ENCODE measurements at regions not wholly inside any gene's neighbourhood (a gene's known extent, or its start where the extent isn't known, plus 50 kb on each side); places are given as distances from the start of the nearest gene placed in this dataset.
"Not testable (repeated sequence)": the region's sequence is repeated elsewhere in the genome, so short reads cannot be mapped to it uniquely, and the experiment has no call there.

DNA sequence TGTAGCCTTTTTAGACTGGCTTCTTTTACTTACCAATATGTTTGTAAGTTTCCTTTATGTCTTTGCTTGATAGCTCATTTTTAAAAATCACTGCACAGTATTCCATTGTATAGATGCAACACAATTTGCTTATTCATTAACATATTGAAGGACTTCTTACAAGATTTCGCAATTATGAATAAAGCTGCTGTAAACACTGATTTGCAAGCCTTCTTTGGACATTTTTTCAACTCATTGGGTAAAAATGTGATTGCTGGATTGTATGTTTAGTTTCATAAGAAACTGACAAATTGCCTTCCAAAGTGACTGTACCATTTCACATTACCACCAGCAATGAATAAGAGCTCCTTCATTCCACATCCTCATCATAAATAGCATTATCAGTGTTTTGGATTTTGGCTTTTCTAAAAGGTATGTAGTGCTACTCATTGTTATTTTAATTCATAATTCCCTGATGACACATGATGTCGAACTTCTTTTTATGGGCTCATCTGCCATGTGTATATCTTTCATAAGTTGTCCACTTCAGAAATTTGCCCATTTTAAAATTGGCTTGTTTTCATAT lies 80.7 kb downstream of the TFAP2B start:
- DNase-seq: peak; percentile 3

DNA sequence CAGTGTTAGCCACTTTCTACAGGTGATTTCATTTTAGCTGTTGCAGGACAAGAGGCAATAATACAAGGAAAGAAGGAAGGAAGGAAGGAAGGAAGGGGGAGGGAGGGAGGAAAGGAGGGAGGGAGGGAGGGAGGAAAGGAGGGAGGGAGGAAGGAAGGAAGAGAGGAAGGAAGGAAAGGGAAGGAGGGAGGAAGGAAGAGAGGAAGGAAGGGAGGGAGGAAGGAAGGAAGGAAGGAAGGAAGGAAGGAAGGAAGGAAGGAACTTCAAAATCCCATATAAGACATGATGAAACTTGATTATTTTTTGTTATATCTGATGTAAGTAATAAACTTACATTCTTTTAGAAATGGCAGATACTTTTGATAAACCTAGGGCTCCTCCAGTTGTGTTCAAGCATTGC lies 83.6 kb downstream of the TFAP2B start:
- no peak for DNase-seq

DNA sequence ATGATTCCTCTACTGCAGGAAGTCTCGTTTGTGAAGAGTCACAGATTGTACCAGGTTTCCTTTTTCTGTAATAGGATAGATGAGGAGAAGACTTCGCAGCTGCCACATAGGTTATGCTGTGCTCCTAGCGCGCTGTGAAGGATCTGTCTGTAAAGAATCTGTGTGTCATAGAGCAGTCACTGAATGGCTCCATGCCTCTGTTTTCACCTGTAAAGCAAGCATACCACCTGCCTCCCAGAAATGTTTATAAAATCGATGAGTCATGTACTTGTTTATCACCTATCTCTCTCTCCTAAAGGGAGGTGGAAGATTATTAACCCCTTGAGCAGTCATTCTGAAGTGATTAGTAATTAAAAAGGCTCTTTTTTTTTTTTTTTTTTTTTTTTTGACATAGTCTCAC lies 86.6 kb downstream of the TFAP2B start:
- no peak for DNase-seq

DNA sequence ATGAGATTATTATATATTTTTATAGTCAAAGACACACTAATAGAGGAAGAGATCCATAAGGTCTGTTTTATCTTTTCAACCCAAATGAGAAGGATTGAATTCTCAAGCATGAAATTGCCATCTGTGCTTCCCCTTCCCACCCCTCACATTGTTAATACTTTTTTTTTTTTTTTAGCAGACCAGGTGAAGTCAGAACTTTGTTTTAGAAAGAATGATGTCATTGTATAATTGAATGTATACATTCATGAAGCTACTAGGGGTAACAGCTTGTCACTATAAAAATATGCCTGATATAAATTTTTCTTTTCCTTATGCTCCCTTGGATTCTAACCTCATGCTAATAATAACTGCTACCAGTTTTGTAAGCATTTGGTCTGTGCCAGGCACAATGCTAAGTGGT lies 88.9 kb downstream of the TFAP2B start:
- DNase-seq: no peak

DNA sequence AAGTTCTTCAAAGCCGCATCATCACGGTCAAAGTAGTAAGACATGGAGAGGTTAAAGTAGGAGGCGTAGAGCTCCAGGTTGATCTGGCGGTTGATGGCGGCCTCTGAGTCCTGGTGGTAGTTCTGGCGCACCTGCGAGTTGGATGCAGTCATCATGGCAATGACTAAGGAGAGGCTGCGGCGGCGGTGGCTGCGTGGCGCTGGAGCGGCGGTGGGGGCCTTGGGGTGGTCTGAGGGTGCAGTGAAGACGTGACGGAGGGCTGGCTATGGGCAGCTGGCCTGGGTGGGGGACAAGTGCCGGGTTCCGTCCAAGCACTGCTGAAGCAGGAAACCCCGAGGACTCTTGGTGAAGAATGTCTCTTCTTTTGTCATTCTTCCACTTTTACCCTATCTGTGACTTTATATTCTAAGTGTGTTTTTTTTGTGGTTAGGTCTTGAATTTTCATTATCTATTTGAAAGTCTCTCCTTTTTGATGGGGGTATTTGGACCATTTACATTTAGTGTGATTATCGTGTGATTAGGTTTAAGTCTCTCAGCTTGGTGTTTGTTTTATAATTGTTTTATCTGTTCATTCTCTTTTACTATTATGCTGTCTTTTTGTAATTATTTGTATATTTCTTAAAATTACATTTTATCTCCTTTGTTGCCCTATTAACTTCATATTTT lies 94.6 kb downstream of the TFAP2B start:
- DNase-seq: no peak

DNA sequence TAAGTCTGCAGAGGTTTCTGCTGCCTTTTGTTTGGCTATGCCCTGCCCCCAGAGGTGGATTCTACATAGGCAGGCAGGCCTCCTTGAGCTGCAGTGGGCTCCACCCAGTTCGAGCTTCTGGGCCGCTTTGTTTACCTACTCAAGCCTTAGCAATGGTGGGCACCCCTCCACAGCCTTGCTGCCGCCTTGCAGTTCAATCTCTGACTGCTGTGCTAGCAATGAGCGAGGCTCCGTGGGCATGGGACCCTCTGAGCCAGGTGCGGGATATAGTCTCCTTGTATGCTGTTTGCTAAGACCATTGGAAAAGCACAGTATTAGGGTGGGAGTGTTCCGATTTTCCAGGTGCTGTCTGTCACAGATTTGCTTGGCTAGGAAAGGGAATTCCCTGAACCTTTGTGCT lies 102.7 kb downstream of the TFAP2B start:
- DNase-seq: not testable (repeated sequence)

DNA sequence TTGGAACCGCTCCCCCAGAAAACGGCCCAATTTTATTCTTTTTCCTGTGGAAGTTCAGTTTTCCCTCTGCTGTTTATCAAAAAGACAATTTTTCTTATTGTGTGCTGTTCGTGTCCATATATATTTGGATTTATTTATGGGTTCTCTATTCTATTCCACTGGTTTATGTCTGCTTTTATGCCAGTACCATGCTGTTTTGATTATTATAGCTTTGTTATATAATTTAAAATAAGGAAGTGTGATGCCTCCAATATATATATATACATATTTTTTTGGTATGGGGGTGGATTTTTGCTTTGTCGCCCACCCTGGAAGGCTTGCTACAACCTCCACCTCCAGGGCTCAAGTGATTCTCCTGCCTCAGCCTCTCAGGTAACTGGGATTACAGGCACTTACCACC lies 103.3 kb downstream of the TFAP2B start:
- no peak for DNase-seq

DNA sequence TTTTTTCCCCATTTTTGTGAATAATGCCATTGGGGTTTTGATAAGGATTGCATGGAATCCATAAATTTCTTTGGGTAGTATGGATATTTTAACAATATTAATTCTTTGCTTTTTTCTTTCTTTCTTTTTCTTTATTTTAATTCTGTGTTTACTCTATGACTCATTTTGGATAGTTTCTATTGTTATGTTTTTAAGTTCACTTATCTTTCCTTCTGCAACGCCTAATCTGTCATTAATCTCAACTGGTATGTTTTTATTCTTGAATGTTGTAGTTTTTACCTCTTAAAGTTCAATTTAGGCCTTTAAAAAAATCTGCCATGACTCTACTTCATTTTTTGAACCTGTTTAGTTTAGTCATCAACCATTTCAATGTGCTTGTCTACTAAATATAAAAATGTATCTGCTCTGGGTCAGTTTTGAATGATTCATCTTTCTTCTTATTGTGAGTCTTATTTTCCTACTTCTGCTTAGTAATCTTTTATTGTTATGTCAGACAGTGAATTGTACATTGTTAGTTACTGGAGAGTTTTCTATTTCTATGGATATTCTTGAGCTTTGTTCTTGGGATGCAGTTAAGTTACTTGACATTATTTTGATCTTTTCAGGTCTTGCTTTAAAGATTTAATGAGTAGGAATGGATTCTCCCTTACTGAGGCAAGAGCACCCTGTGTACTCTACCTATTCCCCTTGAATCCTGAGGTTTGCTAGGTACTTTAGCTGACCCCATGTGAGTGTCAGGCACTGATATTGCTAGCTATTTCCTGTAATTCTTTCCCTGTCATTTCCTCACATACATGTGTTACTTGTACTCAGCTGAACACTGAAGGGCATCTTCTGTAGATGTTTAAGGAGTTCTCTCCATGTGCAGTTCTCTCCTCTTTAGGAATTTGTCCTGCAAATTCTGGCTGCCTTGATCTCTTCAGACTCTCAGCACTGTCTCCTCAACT lies 104.2 kb downstream of the TFAP2B start:
- no peak for DNase-seq

DNA sequence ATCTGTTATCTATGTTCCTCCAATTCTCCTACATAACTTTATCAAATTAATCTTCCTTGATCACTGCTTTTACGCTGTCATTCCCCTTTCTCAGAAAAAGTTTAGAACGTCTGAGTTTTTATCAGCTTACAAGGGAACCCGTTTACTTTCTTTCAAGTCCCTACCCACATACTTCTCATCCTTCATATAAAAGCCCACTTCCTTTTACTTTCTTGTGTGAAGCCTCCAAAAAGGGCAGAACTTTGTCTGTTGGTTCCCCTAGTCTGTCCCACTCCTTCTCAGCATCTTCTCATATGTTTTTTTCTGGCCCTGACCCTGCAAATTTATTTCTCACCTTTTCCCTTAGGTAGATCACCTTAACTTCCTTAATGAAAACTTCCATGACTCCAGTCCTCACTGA lies 106.1 kb downstream of the TFAP2B start:
- DNase-seq: no peak

DNA sequence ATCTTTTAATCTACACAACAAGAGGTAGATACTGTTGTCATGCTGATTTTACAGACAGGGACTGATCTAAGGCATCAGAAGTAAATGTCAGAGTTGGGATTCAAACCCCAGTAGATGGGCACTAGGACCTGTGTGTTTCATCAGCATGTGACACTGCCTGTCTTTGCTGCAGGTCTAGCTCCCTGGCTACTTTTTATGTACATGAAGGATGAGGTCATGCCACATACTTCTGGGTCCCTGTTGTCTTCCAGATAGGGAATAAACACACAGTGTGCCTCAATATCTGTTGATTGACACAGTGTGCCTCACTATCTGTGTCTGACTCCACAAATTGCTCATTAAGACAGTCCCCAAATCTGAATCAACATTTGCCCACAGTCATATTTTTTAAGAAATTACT lies 106.9 kb downstream of the TFAP2B start:
- no peak for DNase-seq

DNA sequence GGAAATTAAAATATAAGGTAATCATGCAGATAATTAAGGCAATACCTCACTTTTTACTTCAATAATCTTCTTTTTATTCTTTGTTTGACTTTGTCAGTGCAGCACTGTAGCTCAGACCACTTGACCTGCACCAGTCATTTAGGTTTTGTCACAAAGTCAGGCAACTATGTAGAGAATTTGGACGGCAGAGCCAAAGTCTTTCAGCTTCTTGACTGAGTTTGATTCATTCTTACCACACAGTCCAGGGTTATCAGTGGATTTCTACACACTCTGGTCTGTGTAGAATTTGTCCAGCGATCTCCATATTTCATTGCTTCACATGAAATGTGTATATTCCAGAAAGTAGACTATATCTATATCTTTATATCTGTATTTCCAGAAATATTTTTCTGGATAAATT lies 107.3 kb downstream of the TFAP2B start:
- DNase-seq: no peak

DNA sequence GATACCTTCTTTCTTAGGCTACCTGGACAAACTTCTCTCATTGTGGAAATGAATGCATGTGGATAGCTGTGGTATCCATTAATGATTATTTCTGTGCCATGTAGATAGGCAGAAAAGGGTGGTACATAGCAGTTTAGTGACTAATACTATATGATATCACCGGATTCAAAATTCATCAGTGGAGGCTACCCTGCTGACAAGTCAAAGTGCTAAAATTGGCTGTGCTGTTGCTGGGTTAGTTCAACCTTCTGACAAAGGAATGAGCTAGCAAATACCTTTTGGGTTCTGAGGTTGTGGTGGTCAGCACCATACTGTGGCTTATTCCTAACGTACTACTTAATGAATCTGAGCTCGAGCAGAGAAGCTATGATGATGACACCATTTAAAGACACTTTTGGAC lies 109.1 kb downstream of the TFAP2B start:
- no peak for DNase-seq

DNA sequence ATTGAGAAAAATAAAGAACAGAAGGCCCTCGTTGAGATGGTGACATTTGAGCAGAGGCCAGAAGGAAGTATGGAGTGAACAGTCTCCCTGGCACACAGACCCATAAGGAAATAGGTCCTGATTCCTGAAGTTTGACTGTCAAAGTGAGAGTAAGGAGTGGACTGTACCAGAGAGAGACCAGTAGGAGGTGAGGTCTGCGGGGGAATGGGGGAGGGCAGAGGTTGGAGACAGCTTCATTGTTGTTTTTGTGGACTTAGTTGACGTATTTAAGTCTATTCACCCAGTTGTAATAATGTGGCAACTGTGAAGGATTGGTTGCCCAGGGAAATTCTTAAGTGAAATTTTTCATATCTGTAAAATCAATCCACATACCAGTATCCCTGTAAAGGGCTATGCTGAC lies 110.7 kb downstream of the TFAP2B start:
- no peak for DNase-seq

DNA sequence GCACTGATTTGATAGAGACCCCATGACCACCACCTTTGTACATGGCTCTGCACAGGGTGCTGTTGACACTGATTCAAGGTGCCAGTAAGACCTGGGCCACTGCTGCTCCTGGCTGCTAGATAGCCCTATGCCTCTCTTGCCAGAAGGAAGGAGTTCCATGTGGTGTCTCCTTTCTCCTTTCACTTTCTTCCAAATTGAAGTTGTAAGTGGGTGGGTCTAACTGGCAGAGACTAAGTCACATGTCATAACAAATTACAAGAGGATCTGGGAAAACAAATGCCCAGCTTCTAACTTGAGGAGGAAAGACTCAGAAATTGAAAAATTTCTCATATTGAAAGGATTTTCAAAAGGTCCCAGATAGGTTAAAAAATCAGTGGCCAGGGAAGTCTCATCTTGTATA lies 116.8 kb downstream of the TFAP2B start:
- no peak for DNase-seq

DNA sequence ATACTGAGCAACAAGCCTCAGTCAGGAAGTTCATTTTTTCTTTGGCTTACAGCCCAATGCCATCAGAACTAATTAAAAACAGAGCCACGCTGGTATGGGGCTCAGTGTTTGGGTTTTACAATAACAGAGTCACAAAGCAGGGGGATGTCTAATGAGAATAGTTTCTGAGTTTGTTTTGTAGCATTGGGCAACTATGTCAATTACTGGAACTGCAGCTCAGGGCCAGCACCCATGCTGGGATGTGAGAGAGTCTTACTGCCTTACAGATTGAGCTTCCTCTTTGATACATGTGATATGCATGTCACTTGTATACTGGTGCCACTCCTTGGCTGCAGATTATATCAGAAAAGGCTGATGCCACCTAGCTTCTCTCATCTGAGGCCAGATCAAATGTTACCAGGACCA lies 117.6 kb downstream of the TFAP2B start:
- no peak for DNase-seq

DNA sequence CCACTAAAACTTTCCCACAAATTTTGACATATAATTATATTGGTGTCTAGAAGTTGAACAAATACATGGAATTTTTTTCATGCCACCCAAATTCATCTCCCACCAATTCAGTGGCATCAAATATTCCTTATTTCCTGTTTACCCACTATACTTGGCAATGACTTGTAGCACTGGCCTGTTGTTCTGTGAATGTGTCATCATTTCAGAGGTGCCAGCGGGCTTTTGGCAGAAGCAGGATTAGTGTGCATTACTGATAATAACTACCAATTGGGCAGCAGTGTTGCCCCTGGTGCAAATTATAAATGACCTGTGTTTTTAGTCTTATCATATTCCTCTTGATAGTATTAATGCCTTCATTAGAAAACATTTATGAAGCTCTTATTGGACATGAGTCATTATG lies 121.3 kb downstream of the TFAP2B start:
- DNase-seq: no peak

DNA sequence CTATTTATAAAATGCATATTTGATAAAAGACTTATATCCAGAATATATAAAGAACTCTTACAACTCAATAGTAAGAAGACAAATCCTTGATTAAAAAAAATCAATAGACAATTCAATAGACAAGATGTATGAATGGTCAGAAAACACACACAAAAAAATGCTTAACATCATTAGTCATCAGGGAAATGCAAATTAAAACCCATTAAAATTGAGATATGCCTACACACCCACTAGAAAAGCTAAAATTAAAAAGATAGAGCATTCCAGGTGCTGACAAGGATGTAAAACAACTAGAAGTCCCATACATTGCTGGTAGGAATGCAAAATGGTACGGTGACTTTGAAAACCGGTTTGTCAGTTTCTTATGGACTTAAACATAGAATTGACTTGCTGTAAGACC lies 127.1 kb downstream of the TFAP2B start:
- no peak for DNase-seq

DNA sequence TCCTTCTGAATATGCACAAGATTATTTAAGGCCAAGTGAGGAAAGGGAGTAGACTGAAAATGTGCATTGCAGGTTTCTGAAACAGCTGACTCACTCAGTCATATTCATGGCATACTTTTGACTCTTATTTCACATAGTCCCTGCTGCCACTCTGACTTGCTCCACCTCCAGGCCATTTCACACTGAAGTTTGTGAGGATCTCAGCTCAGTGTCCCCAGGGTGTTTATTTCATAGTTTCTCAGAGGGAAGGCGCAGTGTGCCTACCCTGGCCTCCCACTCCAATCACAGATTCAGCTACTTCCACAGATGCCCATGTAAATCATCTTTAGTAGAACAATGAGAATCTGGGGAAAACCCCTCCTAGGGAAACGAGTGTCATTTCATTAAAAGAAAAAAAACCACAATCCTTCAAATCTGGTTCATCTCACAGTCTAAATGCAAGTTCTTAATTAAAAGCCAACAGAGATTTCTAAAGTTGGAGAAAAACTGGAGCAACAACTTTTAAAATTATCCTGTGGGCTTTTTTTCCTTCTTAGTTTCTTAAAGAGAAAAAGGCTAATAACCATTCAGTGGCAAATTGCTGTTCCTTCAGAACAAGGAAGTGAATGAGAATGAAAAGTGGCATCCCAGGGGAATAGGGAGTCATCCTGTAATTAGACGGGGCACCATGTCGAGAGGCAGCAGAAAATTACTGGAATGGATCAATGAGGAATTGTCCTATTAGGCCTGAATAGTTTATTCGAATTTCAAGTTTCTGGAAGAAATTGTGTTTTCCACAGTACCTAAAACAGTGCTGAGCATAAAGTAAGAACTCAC lies 133.6 kb downstream of the TFAP2B start:
- no peak for DNase-seq

DNA sequence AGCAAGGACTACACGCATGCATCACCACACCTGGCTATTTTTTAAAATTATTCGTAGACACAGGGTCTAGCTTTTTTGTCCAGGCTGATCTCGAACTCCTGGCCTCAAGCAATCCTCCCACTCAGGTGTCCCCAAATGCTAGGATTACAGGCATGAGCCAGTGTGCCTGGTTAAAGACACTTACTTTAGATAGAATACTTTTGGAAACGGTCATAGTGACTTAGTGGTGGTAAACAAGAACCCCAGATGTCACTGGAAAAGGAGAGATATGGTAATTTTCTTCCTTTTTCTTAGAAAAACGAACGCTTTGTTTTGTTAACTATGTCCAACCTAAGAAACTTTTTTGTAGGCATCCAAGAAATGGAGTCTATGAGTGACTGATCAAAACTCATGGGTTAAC lies 137.3 kb downstream of the TFAP2B start:
- no peak for DNase-seq

DNA sequence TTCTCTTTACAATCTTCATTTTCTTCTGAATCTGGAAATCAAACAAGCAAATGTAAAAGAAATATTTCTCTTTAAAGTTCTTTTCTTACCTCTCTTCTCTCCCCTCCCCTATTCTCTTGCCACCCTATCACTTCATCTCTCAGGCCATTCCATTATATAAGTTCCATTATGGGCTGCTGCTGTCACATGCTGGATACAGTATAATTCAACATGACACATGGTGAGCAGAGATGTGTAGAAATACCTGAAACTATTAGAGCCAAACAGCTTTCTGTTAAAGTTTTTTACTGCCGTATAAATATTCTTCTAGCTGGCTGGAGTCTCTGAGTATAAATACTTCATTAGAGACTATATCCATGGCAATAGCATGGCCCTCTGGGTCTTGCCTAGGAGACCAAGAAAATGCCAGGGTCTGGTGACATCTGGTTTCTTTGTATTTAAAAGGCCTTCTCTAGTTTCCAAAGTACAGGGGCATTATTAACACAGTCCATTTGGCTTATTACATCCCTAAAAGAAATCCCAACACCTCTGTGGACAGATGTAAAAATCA lies 139.6 kb downstream of the TFAP2B start:
- DNase-seq: no peak

DNA sequence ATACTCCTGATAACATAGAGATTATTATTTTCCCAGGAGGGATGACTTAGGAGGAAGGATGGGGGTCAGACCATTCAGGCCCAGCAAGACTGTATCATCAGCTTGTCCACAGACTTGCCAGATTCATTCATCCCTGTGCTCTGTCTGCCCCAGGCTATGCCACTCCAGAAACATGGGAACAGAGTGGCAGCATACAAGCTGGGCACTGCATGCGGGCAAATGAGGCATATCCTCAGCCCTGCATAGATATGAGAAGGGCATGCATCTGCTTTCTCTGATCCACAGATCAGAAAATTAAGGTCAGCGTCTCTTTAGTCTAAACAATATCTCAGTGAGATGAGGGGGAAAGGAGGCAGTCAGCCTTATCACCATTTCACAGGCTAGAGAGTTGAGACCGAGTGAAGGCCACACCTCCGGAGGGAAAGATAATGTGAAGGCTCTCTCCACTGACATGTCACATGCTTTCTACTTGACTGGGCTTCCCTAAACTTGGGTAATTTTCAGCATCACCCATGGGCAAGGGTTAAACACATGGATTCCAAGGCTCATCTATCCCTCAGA lies 140.5 kb downstream of the TFAP2B start:
- no peak for DNase-seq

DNA sequence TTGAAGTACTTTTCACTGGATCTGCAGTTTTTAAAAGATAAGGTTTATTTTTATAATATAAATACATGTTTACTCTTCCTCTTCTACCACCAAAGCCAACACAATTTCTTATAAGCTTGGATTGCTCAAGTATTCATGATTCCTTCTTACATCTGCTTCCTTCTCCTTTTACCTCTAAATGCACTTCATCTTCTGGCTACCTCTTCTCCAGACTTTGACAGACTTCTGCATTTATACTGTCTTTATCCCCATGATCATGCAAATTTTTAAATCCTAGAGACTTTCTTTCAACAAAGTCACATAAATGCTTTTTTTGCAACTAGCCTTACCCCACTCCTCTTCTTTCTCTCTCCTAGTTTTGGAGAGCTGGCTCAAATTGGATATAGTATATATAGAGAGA lies 142.9 kb downstream of the TFAP2B start:
- DNase-seq: no peak

Measured in fibroblast of upper back skin (primary cell).